22Rv1 (cell line): ENCODE measurements at regions not wholly inside any gene's neighbourhood (a gene's known extent, or its start where the extent isn't known, plus 50 kb on each side); places are given as distances from the start of the nearest gene placed in this dataset.

Experiments
- CTCF ChIP-seq: fragments of 450-650 bp; IDR thresholded peaks from 2 replicates; pipeline ENCODE4 v1.5.1; 2017; ENCODE audit warnings: mild to moderate bottlenecking
- ZFX ChIP-seq: fragments of 450-650 bp; IDR thresholded peaks from 2 replicates; pipeline ENCODE4 v1.6.1; 2017; ENCODE audit warnings: antibody characterized with exemption, borderline replicate concordance

- TF ChIP-seq CTCF = no peak
- TF ChIP-seq ZFX = no peak
These were observed 911.1 kb upstream of the MAN1A1 start for GRCh38 chr6:120260636-120261035.
